GM12864 (cell line): ENCODE measurements at regions not wholly inside any gene's neighbourhood (a gene's known extent, or its start where the extent isn't known, plus 50 kb on each side); places are given as distances from the start of the nearest gene placed in this dataset.
"Not testable (repeated sequence)": the region's sequence is repeated elsewhere in the genome, so short reads cannot be mapped to it uniquely, and the experiment has no call there.

Experiments
- DNase-seq: peaks from one replicate; pipeline ENCODE4 v3.0.0-alpha.2; 2011; ENCODE audit warnings: low read depth
- H3K4me3 ChIP-seq: 2 replicates; pipeline ENCODE4 v1.5.1; 2011; ENCODE audit warnings: mild to moderate bottlenecking, low read depth, low read length, control low read depth
- TF ChIP-seq, protein P1 (sequence below): IDR thresholded peaks from 2 replicates; pipeline ENCODE4 v1.5.1; 2011; ENCODE audit warnings: low read depth, mild to moderate bottlenecking, moderate library complexity, low read length, control low read depth, inconsistent platforms; ENCODE audit errors: missing control alignments

DNA sequence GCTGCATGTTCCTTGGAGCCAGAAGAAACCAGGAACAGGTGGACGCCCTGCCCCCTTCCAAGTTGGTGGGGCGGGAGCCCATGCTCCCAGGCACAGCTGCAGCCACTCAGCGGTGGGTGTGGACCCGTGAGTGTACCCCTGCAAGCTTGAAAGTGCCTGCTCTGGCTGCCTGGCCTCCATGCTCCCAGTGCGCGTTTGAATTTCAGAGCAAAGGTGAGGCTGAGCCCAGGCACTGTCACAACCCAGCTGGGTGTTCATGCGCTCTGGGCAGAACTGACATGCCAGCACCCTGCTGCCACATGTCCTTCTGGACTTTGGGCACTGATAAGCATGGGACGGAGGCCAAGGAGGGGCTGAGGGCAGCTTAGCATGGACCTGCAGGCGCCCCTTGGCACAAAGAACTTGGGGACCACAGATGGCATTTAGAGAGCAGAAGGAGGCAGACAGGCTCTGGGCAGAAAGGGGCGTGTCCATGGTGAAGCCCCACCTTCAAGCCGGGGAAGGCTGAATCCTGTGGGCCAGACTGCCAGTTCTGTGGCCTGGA lies 402.0 kb upstream of the NRG3 start:
- no peak overlapping the region for H3K4me3 ChIP-seq
- TF ChIP-seq, protein P1, sequence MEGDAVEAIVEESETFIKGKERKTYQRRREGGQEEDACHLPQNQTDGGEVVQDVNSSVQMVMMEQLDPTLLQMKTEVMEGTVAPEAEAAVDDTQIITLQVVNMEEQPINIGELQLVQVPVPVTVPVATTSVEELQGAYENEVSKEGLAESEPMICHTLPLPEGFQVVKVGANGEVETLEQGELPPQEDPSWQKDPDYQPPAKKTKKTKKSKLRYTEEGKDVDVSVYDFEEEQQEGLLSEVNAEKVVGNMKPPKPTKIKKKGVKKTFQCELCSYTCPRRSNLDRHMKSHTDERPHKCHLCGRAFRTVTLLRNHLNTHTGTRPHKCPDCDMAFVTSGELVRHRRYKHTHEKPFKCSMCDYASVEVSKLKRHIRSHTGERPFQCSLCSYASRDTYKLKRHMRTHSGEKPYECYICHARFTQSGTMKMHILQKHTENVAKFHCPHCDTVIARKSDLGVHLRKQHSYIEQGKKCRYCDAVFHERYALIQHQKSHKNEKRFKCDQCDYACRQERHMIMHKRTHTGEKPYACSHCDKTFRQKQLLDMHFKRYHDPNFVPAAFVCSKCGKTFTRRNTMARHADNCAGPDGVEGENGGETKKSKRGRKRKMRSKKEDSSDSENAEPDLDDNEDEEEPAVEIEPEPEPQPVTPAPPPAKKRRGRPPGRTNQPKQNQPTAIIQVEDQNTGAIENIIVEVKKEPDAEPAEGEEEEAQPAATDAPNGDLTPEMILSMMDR: no peak

DNA sequence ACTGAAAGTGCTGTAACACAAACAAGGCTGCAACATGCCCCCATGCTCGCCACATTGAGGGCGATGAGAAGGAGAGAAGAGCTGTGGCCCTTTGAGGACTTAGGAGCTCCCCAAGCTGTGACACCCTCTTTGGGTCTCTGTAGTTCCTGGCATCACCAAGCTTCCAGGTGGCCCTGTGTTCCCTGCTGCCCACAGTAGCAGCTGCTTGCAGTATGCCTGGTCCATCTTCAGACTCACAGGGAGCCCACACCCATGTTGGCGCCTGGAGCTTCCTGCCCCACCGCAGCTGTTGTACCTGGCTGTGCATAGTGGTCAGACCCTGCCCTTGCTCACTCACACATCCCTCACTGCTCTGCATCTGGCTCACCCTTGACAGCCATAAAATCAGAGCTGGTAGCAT lies 401.2 kb upstream of the NRG3 start:
- TF ChIP-seq, protein P1: no peak
- H3K4me3 ChIP-seq: no peak overlapping the region
- no peak for DNase-seq

More for the DNA sequence above, 402.0 kb upstream of the NRG3 start:
- no peak for DNase-seq

DNA sequence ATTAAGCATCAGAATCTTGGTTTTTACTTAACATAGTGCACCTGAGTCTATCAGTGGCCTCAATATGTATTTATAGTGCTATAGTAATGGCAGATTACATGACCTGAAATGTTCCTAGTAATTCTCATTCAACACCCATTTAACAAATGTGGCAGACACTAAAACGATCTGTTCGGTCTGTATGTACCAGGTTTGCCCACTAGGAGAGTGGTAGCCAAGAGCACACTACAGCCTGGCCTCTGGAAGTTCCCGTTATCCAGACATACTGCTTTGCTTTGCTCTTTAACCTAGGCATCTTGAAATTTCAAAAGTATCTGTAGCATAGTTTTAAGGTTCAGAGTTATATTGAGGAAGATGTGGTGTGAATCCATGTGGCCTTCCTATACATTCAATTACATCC lies 395.7 kb upstream of the NRG3 start:
- H3K4me3 ChIP-seq: no peak overlapping the region
- no peak for DNase-seq
- TF ChIP-seq, protein P1: no peak

DNA sequence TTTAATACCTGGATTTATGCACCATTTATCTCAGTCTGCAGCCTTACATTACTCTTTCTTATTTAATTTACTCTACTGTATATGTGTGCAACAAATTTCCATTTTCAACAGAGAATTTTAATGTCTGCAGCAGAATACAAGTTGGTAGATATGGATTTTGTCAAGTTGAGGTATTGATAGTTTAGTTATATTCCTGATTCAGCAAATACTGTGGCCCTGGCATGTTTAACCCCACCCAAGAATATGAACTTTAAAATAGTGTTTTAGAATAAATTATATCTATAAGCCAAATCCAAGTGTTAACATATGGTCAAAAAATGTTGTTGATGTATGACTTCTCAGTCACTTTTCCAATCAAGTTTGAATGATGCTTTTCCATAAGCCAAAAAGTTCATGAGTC lies 378.4 kb upstream of the NRG3 start:
- TF ChIP-seq, protein P1: no peak
- DNase-seq: no peak
- no peak overlapping the region for H3K4me3 ChIP-seq

DNA sequence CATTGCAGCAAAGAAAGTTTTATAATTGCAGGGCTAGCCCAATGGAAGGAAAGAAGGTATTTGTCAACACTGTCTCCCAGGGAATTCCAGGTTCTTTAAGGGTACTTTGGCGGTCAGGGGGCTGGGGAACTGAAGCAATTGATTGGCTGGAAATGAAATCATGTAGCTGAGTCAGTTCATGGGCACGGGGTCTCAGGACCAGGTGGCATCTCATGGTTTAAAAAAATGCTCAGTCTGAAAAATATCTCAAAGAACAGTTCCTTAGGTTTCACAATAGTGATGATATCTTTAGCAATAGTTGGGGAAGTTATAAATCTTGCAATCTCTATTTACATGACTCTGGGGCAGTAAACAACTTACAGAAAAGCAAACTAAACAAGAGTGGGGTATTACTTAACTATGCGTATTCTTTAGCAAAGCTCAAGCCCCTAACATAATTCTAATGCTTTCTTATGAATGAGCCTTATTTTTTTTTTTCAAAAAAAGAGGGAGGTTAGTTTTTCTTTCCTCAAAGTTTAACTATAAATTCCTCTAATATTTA lies 376.9 kb upstream of the NRG3 start:
- TF ChIP-seq, protein P1: no peak
- no peak overlapping the region for H3K4me3 ChIP-seq
- no peak for DNase-seq

DNA sequence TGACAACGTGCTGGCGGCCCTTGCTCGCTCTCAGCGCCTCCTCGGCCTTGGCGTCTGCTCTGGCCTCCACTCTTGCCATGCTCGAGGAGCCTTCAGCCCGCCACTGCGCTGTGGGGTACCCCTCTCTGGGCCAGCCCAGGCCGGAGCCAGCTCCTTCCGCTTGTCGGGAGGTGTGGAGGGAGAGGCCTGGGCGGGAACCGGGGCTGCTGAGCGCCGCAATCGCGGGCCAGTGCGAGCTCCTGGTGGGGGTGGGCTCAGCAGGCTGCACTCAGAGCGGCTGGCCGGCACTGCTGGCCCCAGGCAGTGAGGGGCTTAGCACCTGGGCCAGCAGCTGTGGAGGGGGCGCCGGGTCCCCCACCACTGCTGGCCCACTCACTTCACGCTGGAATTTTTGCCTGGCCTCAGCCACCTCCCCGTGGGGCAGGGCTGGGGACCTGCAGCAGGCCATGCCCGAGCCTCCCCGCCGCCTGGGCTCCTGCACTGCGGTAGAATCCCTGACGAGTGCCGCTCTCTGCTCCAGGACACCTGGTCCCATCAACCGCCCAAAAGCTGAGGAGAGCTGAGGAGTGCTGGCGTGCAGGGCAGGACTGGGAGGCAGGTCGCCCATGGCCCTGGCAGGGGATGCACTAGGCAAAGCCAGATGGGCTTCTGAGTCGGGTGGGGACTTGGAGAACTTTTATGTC lies 372.2 kb upstream of the NRG3 start:
- DNase-seq: no peak
- no peak overlapping the region for H3K4me3 ChIP-seq
- TF ChIP-seq, protein P1: no peak

DNA sequence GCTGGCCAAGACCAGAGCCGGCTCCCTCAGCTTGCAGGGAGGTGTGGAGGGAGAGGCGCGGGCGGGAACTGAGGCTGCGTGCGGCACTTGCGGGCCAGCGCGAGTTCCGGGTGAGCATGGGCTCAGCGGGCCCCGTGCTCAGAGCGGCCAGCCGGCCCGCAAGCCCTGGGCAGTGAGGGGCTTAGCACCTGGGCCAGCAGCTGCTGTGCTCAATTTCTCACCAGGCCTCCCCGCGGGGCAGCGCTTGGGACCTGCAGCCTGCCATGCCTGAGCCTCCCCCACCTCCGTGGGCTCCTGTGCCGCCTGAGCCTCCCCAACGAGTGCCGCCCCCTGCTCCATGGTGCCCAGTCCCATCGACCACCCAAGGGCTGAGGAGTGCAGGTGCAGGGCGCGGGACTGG lies 369.2 kb upstream of the NRG3 start:
- H3K4me3 ChIP-seq: not testable (repeated sequence)

More for the DNA sequence above, 369.2 kb upstream of the NRG3 start:
- not testable (repeated sequence) for DNase-seq
